Lower leg skin (tissue), 4 donors: ENCODE measurements at regions not wholly inside any gene's neighbourhood (a gene's known extent, or its start where the extent isn't known, plus 50 kb on each side); places are given as distances from the start of the nearest gene placed in this dataset.

Experiments used
- DNase-seq, 2 donors: peaks; one replicate each; pipeline ENCODE4 v3.0.0-alpha.2; 2019; ENCODE audit warnings: low spot score in 2 of 2
- H3K4me3 ChIP-seq: fragments of 200-600 bp; sonication (generic); 2 replicates; pipeline ENCODE4 v1.5.1; 2017; ENCODE audit warnings: mild to moderate bottlenecking, low read depth; ENCODE audit not compliant: poor library complexity, severe bottlenecking
- CTCF ChIP-seq, 3 donors: fragments of 450-650 bp; IDR thresholded peaks; one replicate each; pipeline ENCODE4 v1.5.1; 2016; ENCODE audit warnings: antibody characterized with exemption in 3 of 3, mild to moderate bottlenecking in 3 of 3, moderate library complexity in 2 of 3
- POLR2A ChIP-seq, 2 donors: fragments of 450-650 bp; IDR thresholded peaks; one replicate each; pipeline ENCODE4 v1.6.1; 2016 to 2017; ENCODE audit warnings: antibody characterized with exemption in 2 of 2, mild to moderate bottlenecking in 1 of 2, moderate library complexity in 1 of 2
- WGBS, 2 donors: methylation state at CpG; one replicate each; pipeline ENCODE4 v1.1.5; 2018; 5-methylcytosine and 5-hydroxymethylcytosine counted together
- intact Hi-C: fragments of 100-400 bp; cut with DNase I; formaldehyde crosslinking; loops from one replicate; pipeline ENCODE4 v1.15.0; 2023; ENCODE audit warnings: low total_unique reads

- intact Hi-C loops: no loop called here
- DNase-seq: no peak
- WGBS, 2 donors: 83 to 94% methylated on average over 3 of the region's 3 CpGs
- no peak for TF ChIP-seq POLR2A (IDR thresholded peaks at IDR 0.05)
- TF ChIP-seq CTCF (IDR thresholded peaks at IDR 0.05): no peak
- no peak overlapping the region for H3K4me3 ChIP-seq
Observed at GRCh38 chr4:79087071-79087470, 147.8 kb upstream of the PAQR3 start.

- TF ChIP-seq CTCF (IDR thresholded peaks at IDR 0.05) (no peak), POLR2A (IDR thresholded peaks at IDR 0.05) (no peak)
- H3K4me3 ChIP-seq: no peak overlapping the region
- 53 to 58% methylated on average over 2 of the region's 2 CpGs for WGBS, 2 donors
- intact Hi-C loops: no loop called here
- peak in 1 of 2 donors; percentile 52 for DNase-seq
Observed at GRCh38 chr4:79083406-79084010, 144.3 kb upstream of the PAQR3 start.

GRCh38 chr4:79082997-79083396, 143.8 kb upstream of the PAQR3 start:
- DNase-seq: no peak

GRCh38 chr4:79081973-79082372, 142.7 kb upstream of the PAQR3 start:
- intact Hi-C loops: no loop called here
- DNase-seq: no peak
- H3K4me3 ChIP-seq: no peak overlapping the region
- WGBS, 2 donors: 49 to 63% methylated on average over 1 of the region's 1 CpG
- TF ChIP-seq CTCF (IDR thresholded peaks at IDR 0.05) (no peak), POLR2A (IDR thresholded peaks at IDR 0.05) (no peak)

More at GRCh38 chr4:79082997-79083396, 143.8 kb upstream of the PAQR3 start:
- 73 to 78% methylated on average over 6 of the region's 6 CpGs for WGBS, 2 donors
- intact Hi-C loops: no loop called here
- no peak for TF ChIP-seq POLR2A (IDR thresholded peaks at IDR 0.05)
- TF ChIP-seq CTCF (IDR thresholded peaks at IDR 0.05): no peak
- H3K4me3 ChIP-seq: no peak overlapping the region

GRCh38 chr4:79078339-79078738, 139.1 kb upstream of the PAQR3 start:
- no peak for TF ChIP-seq CTCF (IDR thresholded peaks at IDR 0.05)
- no peak for TF ChIP-seq POLR2A (IDR thresholded peaks at IDR 0.05)
- no peak overlapping the region for H3K4me3 ChIP-seq
- peak in 1 of 2 donors; percentile 48 for DNase-seq
- intact Hi-C loops: no loop called here
- WGBS, 2 donors: 77 to 87% methylated on average over 1 of the region's 1 CpG

GRCh38 chr4:79074040-79074439, 134.8 kb upstream of the PAQR3 start:
- TF ChIP-seq POLR2A (IDR thresholded peaks at IDR 0.05) (no peak), CTCF (IDR thresholded peaks at IDR 0.05) (no peak)
- 91 to 92% methylated on average over 1 of the region's 1 CpG for WGBS, 2 donors
- intact Hi-C loops: no loop called here
- no peak for DNase-seq
- H3K4me3 ChIP-seq: no peak overlapping the region
